ENCODE measurements at regions not wholly inside any gene's neighbourhood (a gene's known extent, or its start where the extent isn't known, plus 50 kb on each side); places are given as distances from the start of the nearest gene placed in this dataset.
A peak's percentile ranks its signal among the peaks of the same experiment; 100 is the strongest.

- Mint-ChIP-seq H3K36me3 (ENCODE audit: insufficient read depth, unreplicated experiment) (no peaks in the 10 kb centered on the region), H3K4me1 (ENCODE audit: low read depth, unreplicated experiment) (no peaks in the 10 kb centered on the region), H3K27ac (ENCODE audit: unreplicated experiment) (no peak overlapping the region), H3K4me3 (ENCODE audit: unreplicated experiment) (no peak overlapping the region), H3K9me3 (ENCODE audit: unreplicated experiment) (peaks cover 16% of the 10 kb centered on the region), H3K27me3 (ENCODE audit: insufficient read depth, unreplicated experiment) (peaks cover 2% of the 10 kb centered on the region)
- no peaks in the 10 kb centered on the region for H3K9me3 ChIP-seq
- H3K4me3 ChIP-seq (ENCODE audit: low read depth, low read length), result no peak overlapping the region
- ChIA-PET CTCF (no interaction called here), POLR2A (no interaction called here)
- TF ChIP-seq CTCF (IDR thresholded peaks at IDR 0.05; ENCODE audit: insufficient read depth in 1 of 2, low read depth in 1 of 2, low read length in 1 of 2, severe bottlenecking in 1 of 2, unreplicated experiment in 1 of 2), result no peak
- no peak for DNase-seq
- intact Hi-C loops (cut with micrococcal nuclease; ENCODE audit: unreplicated experiment), result no loop called here
- BruUV-seq (replicated peaks), result no TSS peak
- H3K27me3 ChIP-seq (replicated peaks; ENCODE audit: control insufficient read depth, insufficient read depth, low read length), result no peaks in the 10 kb centered on the region
- H3K36me3 ChIP-seq (ENCODE audit: control insufficient read depth, insufficient read depth, low read length), result no peaks in the 10 kb centered on the region
- no peaks in the 10 kb centered on the region for H3K4me1 ChIP-seq
These were observed 212.0 kb upstream of the COL3A1 start for GRCh38 chr2:188762151-188762550.

- Histone ChIP-seq H3K9me3 (no peaks in the 10 kb centered on the region), H3K4me1 (no peaks in the 10 kb centered on the region), H3K27me3 (replicated peaks; ENCODE audit: control insufficient read depth, insufficient read depth, low read length) (no peaks in the 10 kb centered on the region), H3K4me3 (ENCODE audit: low read depth, low read length) (no peak overlapping the region), H3K36me3 (ENCODE audit: control insufficient read depth, insufficient read depth, low read length) (no peaks in the 10 kb centered on the region)
- peak; percentile 48 to 62 for DNase-seq
- H3K36me3 Mint-ChIP-seq (ENCODE audit: insufficient read depth, unreplicated experiment), result no peaks in the 10 kb centered on the region
- no TSS peak for BruUV-seq (replicated peaks)
- CTCF ChIA-PET, result no interaction called here
- POLR2A ChIA-PET, result no interaction called here
- intact Hi-C loops (cut with micrococcal nuclease; ENCODE audit: unreplicated experiment), result loop anchor here (1.0 kb wide), 4 partner anchors 213 to 647 kb away; no protein-coding TSS in a partner anchor
- H3K27ac Mint-ChIP-seq (ENCODE audit: unreplicated experiment), result no peak overlapping the region
- TF ChIP-seq CTCF (IDR thresholded peaks at IDR 0.05; ENCODE audit: insufficient read depth in 1 of 2, low read depth in 1 of 2, low read length in 1 of 2, severe bottlenecking in 1 of 2, unreplicated experiment in 1 of 2), result peak; percentile 39 to 75
- no peak overlapping the region for H3K4me3 Mint-ChIP-seq (ENCODE audit: unreplicated experiment)
- H3K9me3 Mint-ChIP-seq (ENCODE audit: unreplicated experiment), result no peaks in the 10 kb centered on the region
- no peaks in the 10 kb centered on the region for H3K4me1 Mint-ChIP-seq (ENCODE audit: low read depth, unreplicated experiment)
- H3K27me3 Mint-ChIP-seq (ENCODE audit: insufficient read depth, unreplicated experiment), result peaks cover 2% of the 10 kb centered on the region
These were observed 208.4 kb upstream of the COL3A1 start for GRCh38 chr2:188765522-188766470.

- H3K27me3 Mint-ChIP-seq (ENCODE audit: insufficient read depth, unreplicated experiment), result peaks cover 2% of the 10 kb centered on the region
- no peaks in the 10 kb centered on the region for H3K36me3 Mint-ChIP-seq (ENCODE audit: insufficient read depth, unreplicated experiment)
- ChIA-PET CTCF (no interaction called here), POLR2A (no interaction called here)
- no peak for TF ChIP-seq CTCF (IDR thresholded peaks at IDR 0.05; ENCODE audit: insufficient read depth in 1 of 2, low read depth in 1 of 2, low read length in 1 of 2, severe bottlenecking in 1 of 2, unreplicated experiment in 1 of 2)
- Histone ChIP-seq H3K4me1 (no peaks in the 10 kb centered on the region), H3K9me3 (no peaks in the 10 kb centered on the region), H3K27me3 (replicated peaks; ENCODE audit: control insufficient read depth, insufficient read depth, low read length) (no peaks in the 10 kb centered on the region), H3K4me3 (ENCODE audit: low read depth, low read length) (no peak overlapping the region), H3K36me3 (ENCODE audit: control insufficient read depth, insufficient read depth, low read length) (no peaks in the 10 kb centered on the region)
- H3K4me3 Mint-ChIP-seq (ENCODE audit: unreplicated experiment), result no peak overlapping the region
- H3K4me1 Mint-ChIP-seq (ENCODE audit: low read depth, unreplicated experiment), result no peaks in the 10 kb centered on the region
- no TSS peak for BruUV-seq (replicated peaks)
- no peak overlapping the region for H3K27ac Mint-ChIP-seq (ENCODE audit: unreplicated experiment)
- no peaks in the 10 kb centered on the region for H3K9me3 Mint-ChIP-seq (ENCODE audit: unreplicated experiment)
- intact Hi-C loops (cut with micrococcal nuclease; ENCODE audit: unreplicated experiment), result no loop called here
- DNase-seq, result no peak
These were observed 207.7 kb upstream of the COL3A1 start for GRCh38 chr2:188766471-188766856.

Data from Caco-2 (cell line).